Esophagus muscularis mucosa (tissue), 3 donors: ENCODE measurements at regions not wholly inside any gene's neighbourhood (a gene's known extent, or its start where the extent isn't known, plus 50 kb on each side); places are given as distances from the start of the nearest gene placed in this dataset.

Experiments used
- CTCF ChIP-seq, 3 experiments: fragments of 200-600 bp in 2 of 3; fragments of 450-650 bp in 1 of 3; sonication (generic) in 2 of 3; IDR thresholded peaks; one replicate each; pipeline ENCODE4 v1.5.1; 2017 to 2019; ENCODE audit warnings: antibody characterized with exemption in 3 of 3, mild to moderate bottlenecking in 2 of 3, moderate library complexity in 1 of 3
- POLR2AphosphoS5 ChIP-seq, 2 donors: sonication (generic); formaldehyde crosslinking; IDR thresholded peaks; one replicate each; pipeline ENCODE4 v1.6.1; 2017; ENCODE audit warnings: antibody characterized with exemption in 2 of 2

GRCh38 chr10:111267673-111268072 is 190.8 kb downstream of the ADRA2A start:
- TF ChIP-seq POLR2AphosphoS5 (IDR thresholded peaks at IDR 0.05) (no peak), CTCF (IDR thresholded peaks at IDR 0.05) (no peak)
